ENCODE measurements at regions not wholly inside any gene's neighbourhood (a gene's known extent, or its start where the extent isn't known, plus 50 kb on each side); places are given as distances from the start of the nearest gene placed in this dataset.

- TF ChIP-seq EZH2 (IDR thresholded peaks at IDR 0.05; ENCODE audit: low read depth, unreplicated experiment) (no peak), CTCF (conservative IDR thresholded peaks at IDR 0.05; ENCODE audit: low read depth in 2 of 2) (no peak), POLR2AphosphoS5 (IDR thresholded peaks at IDR 0.05; ENCODE audit: low read depth) (no peak), JUNB (IDR thresholded peaks at IDR 0.05; ENCODE audit: unreplicated experiment) (no peak)
Observed at GRCh38 chr12:20969766-20970165, 159.3 kb downstream of the SLCO1B3 start.

Data from GM23338 (cell line).